PFSK-1 (cell line): ENCODE measurements at regions not wholly inside any gene's neighbourhood (a gene's known extent, or its start where the extent isn't known, plus 50 kb on each side); places are given as distances from the start of the nearest gene placed in this dataset.

Experiments
- POLR2AphosphoS5 ChIP-seq: IDR thresholded peaks from 2 replicates; pipeline ENCODE4 v1.6.1; 2012; ENCODE audit warnings: low read depth, mild to moderate bottlenecking, control low read depth, low read length, moderate library complexity
- SIN3A ChIP-seq: IDR thresholded peaks from 2 replicates; pipeline ENCODE4 v1.6.1; 2012; ENCODE audit warnings: mild to moderate bottlenecking, low read length, moderate library complexity, borderline replicate concordance; ENCODE audit not compliant: insufficient read depth
- TAF1 ChIP-seq: IDR thresholded peaks from 2 replicates; pipeline ENCODE4 v1.6.1; 2012; ENCODE audit warnings: low read length, control low read depth, borderline replicate concordance; ENCODE audit not compliant: insufficient read depth
- TF ChIP-seq, protein P1 (sequence below), 2 experiments: IDR thresholded peaks; 2 replicates each; pipeline versions ENCODE4 v1.6.1 to v1.8.0; 2011 to 2012; ENCODE audit warnings: low read depth in 2 of 2, low read length in 2 of 2, control low read depth in 1 of 2, inconsistent platforms in 1 of 2, mild to moderate bottlenecking in 1 of 2, moderate library complexity in 1 of 2; ENCODE audit not compliant: insufficient read depth in 1 of 2

DNA sequence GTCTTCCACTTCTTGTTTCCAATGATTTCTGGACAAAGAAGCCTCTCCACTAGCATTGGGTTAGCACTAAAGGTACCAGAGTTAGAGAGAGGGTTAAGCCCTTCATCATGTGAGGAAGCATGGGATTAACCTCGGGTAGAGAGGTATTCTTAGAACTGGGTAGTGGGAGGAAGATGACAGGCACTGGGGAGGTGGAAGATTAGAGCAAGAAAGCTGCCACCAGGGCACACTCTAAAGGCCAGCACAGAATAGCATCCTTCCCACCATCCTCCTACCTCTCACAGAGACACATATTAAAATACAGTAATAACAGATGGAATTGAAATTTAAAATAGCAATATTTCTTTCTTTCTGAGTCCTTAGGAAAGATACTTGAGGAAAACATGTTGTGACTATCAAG lies 84.5 kb upstream of the PCDH20 start:
- TF ChIP-seq, protein P1, sequence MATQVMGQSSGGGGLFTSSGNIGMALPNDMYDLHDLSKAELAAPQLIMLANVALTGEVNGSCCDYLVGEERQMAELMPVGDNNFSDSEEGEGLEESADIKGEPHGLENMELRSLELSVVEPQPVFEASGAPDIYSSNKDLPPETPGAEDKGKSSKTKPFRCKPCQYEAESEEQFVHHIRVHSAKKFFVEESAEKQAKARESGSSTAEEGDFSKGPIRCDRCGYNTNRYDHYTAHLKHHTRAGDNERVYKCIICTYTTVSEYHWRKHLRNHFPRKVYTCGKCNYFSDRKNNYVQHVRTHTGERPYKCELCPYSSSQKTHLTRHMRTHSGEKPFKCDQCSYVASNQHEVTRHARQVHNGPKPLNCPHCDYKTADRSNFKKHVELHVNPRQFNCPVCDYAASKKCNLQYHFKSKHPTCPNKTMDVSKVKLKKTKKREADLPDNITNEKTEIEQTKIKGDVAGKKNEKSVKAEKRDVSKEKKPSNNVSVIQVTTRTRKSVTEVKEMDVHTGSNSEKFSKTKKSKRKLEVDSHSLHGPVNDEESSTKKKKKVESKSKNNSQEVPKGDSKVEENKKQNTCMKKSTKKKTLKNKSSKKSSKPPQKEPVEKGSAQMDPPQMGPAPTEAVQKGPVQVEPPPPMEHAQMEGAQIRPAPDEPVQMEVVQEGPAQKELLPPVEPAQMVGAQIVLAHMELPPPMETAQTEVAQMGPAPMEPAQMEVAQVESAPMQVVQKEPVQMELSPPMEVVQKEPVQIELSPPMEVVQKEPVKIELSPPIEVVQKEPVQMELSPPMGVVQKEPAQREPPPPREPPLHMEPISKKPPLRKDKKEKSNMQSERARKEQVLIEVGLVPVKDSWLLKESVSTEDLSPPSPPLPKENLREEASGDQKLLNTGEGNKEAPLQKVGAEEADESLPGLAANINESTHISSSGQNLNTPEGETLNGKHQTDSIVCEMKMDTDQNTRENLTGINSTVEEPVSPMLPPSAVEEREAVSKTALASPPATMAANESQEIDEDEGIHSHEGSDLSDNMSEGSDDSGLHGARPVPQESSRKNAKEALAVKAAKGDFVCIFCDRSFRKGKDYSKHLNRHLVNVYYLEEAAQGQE (IDR thresholded peaks at IDR 0.05; ENCODE audit: insufficient read depth in 1 of 2, low read depth in 2 of 2, low read length in 2 of 2): no peak
- TF ChIP-seq POLR2AphosphoS5 (no peak), TAF1 (no peak), SIN3A (no peak)
